Liver (tissue), 8 donors: ENCODE measurements at regions not wholly inside any gene's neighbourhood (a gene's known extent, or its start where the extent isn't known, plus 50 kb on each side); places are given as distances from the start of the nearest gene placed in this dataset.

Experiments used
- DNase-seq: peaks from one replicate; pipeline ENCODE4 v3.0.0-alpha.2; 2017; ENCODE audit warnings: low spot score
- H3K27ac ChIP-seq, 2 donors: one replicate each; pipeline ENCODE4 v1.7.0; 2013; ENCODE audit warnings: inconsistent platforms in 2 of 2, low read length in 2 of 2, control low read depth in 1 of 2, low read depth in 1 of 2, mild to moderate bottlenecking in 1 of 2
- H3K27me3 ChIP-seq, 4 donors: one replicate each; pipeline versions ENCODE4 v1.6.1 to v1.7.0; 2013; ENCODE audit warnings: low read length in 3 of 4, inconsistent platforms in 1 of 4, mild to moderate bottlenecking in 1 of 4, moderate library complexity in 1 of 4; ENCODE audit not compliant: control insufficient read depth in 4 of 4, insufficient read depth in 4 of 4
- H3K36me3 ChIP-seq, 4 donors: one replicate each; pipeline versions ENCODE4 v1.6.1 to v1.7.0; 2013; ENCODE audit warnings: low read length in 3 of 4, mild to moderate bottlenecking in 3 of 4, low read depth in 1 of 4, moderate library complexity in 1 of 4; ENCODE audit not compliant: control insufficient read depth in 4 of 4, insufficient read depth in 3 of 4
- H3K4me1 ChIP-seq, 4 donors: one replicate each; pipeline versions ENCODE4 v1.6.1 to v1.7.0; 2013; ENCODE audit warnings: low read length in 3 of 4, mild to moderate bottlenecking in 3 of 4, moderate library complexity in 1 of 4; ENCODE audit not compliant: control insufficient read depth in 4 of 4, insufficient read depth in 4 of 4
- H3K4me3 ChIP-seq, 3 donors: one replicate each; pipeline versions ENCODE4 v1.6.1 to v1.7.0; 2013; ENCODE audit warnings: low read length in 3 of 3, control low read depth in 1 of 3, low read depth in 1 of 3, mild to moderate bottlenecking in 1 of 3
- H3K9ac ChIP-seq, 2 donors: one replicate each; pipeline ENCODE4 v1.7.0; 2013; ENCODE audit warnings: low read length in 2 of 2, mild to moderate bottlenecking in 2 of 2, moderate library complexity in 2 of 2, control low read depth in 1 of 2, low read depth in 1 of 2
- H3K9me3 ChIP-seq, 4 donors: one replicate each; pipeline versions ENCODE4 v1.6.1 to v1.7.0; 2013; ENCODE audit warnings: low read length in 3 of 4; ENCODE audit not compliant: control insufficient read depth in 4 of 4
- ATF3 ChIP-seq: IDR thresholded peaks from 2 replicates; pipeline ENCODE4 v1.6.1; 2016; ENCODE audit warnings: antibody characterized with exemption
- CTCF ChIP-seq: fragments of 150-350 bp; IDR thresholded peaks from 2 replicates; pipeline ENCODE4 v1.5.1; 2017; ENCODE audit warnings: improper control_type of control experiment, low read depth, low read length; ENCODE audit not compliant: missing input control
- EGR1 ChIP-seq, 2 donors: IDR thresholded peaks; 2 replicates each; pipeline ENCODE4 v1.6.1; 2016 to 2018; ENCODE audit warnings: antibody characterized with exemption in 2 of 2, low read depth in 2 of 2
- FOXA1 ChIP-seq: IDR thresholded peaks from 2 replicates; pipeline ENCODE4 v1.6.1; 2016; ENCODE audit warnings: antibody characterized with exemption
- FOXA2 ChIP-seq: IDR thresholded peaks from 2 replicates; pipeline ENCODE4 v1.6.1; 2016; ENCODE audit warnings: antibody characterized with exemption
- GABPA ChIP-seq, 2 donors: IDR thresholded peaks in 1 of 2; conservative IDR thresholded peaks in 1 of 2; 2 replicates each; pipeline ENCODE4 v1.6.1; 2016; ENCODE audit warnings: antibody characterized with exemption in 2 of 2, mild to moderate bottlenecking in 1 of 2, moderate library complexity in 1 of 2
- HNF4A ChIP-seq, 2 donors: conservative IDR thresholded peaks; 2 replicates each; pipeline ENCODE4 v1.6.1; 2016; ENCODE audit warnings: antibody characterized with exemption in 2 of 2, mild to moderate bottlenecking in 2 of 2
- HNF4G ChIP-seq: IDR thresholded peaks from 2 replicates; pipeline ENCODE4 v1.6.1; 2016; ENCODE audit warnings: antibody characterized with exemption
- JUND ChIP-seq, 2 donors: IDR thresholded peaks; 2 replicates each; pipeline ENCODE4 v1.6.1; 2016; ENCODE audit warnings: antibody characterized with exemption in 2 of 2
- MAX ChIP-seq: IDR thresholded peaks from 2 replicates; pipeline ENCODE4 v1.6.1; 2016; ENCODE audit warnings: antibody characterized with exemption
- NR2F2 ChIP-seq: IDR thresholded peaks from 2 replicates; pipeline ENCODE4 v1.6.1; 2016; ENCODE audit warnings: antibody characterized with exemption
- RAD21 ChIP-seq, 2 donors: IDR thresholded peaks; 2 replicates each; pipeline ENCODE4 v1.6.1; 2016; ENCODE audit warnings: antibody characterized with exemption in 2 of 2, mild to moderate bottlenecking in 2 of 2
- REST ChIP-seq: IDR thresholded peaks from 2 replicates; pipeline ENCODE4 v1.6.1; 2016; ENCODE audit warnings: antibody characterized with exemption, mild to moderate bottlenecking
- RXRA ChIP-seq, 2 donors: IDR thresholded peaks; 2 replicates each; pipeline ENCODE4 v1.6.1; 2017 to 2018; ENCODE audit warnings: antibody characterized with exemption in 2 of 2, mild to moderate bottlenecking in 1 of 2
- SP1 ChIP-seq: IDR thresholded peaks from 2 replicates; pipeline ENCODE4 v1.6.1; 2018; ENCODE audit warnings: antibody characterized with exemption, mild to moderate bottlenecking
- TAF1 ChIP-seq: conservative IDR thresholded peaks from 2 replicates; pipeline ENCODE4 v1.6.1; 2016; ENCODE audit warnings: antibody characterized with exemption, mild to moderate bottlenecking
- YY1 ChIP-seq: IDR thresholded peaks from 2 replicates; pipeline ENCODE4 v1.6.1; 2016; ENCODE audit warnings: antibody characterized with exemption, mild to moderate bottlenecking
- ZBTB33 ChIP-seq: IDR thresholded peaks from 2 replicates; pipeline ENCODE4 v1.6.1; 2016; ENCODE audit warnings: antibody characterized with exemption
- WGBS: extraction: QIAGEN DNeasy Blood & Tissue Kit; methylation state at CpG from one replicate; pipeline ENCODE4 v1.1.7; 2013; 5-methylcytosine and 5-hydroxymethylcytosine counted together
- donor health status: healthy.
- donor health status: healthy.
- donor health status: healthy.
- donor health status: healthy.
- donor health status: healthy.

- no peaks in the 10 kb centered on the region for H3K27me3 ChIP-seq
- H3K4me3 ChIP-seq, result no peak overlapping the region
- no peaks in the 10 kb centered on the region for H3K9me3 ChIP-seq
- no peak for DNase-seq
- no peak overlapping the region for H3K9ac ChIP-seq
- TF ChIP-seq RXRA (IDR thresholded peaks at IDR 0.05) (no peak), SP1 (no peak), MAX (no peak), EGR1 (IDR thresholded peaks at IDR 0.05; ENCODE audit: low read depth in 2 of 2) (no peak), HNF4A (conservative IDR thresholded peaks at IDR 0.05) (no peak), TAF1 (no peak), YY1 (no peak), JUND (IDR thresholded peaks at IDR 0.05) (no peak), HNF4G (no peak), FOXA1 (no peak), FOXA2 (no peak), GABPA (IDR thresholded peaks at IDR 0.05 in 1 of 2, conservative IDR thresholded peaks at IDR 0.05 in 1 of 2) (no peak), NR2F2 (no peak), RAD21 (IDR thresholded peaks at IDR 0.05) (no peak), CTCF (no peak), ZBTB33 (no peak), ATF3 (no peak), REST (no peak)
- no peaks in the 10 kb centered on the region for H3K36me3 ChIP-seq
- H3K4me1 ChIP-seq, result peaks cover 0 to 6% (median 5%) of the 10 kb centered on the region in 4 donors
- WGBS, result 35% methylated on average over 4 of the region's 4 CpGs
- H3K27ac ChIP-seq, result no peak overlapping the region
Observed at GRCh38 chr3:69562020-69562419, 176.1 kb upstream of the FRMD4B start.

- TF ChIP-seq GABPA (IDR thresholded peaks at IDR 0.05 in 1 of 2, conservative IDR thresholded peaks at IDR 0.05 in 1 of 2) (no peak), EGR1 (IDR thresholded peaks at IDR 0.05; ENCODE audit: low read depth in 2 of 2) (no peak), FOXA1 (no peak), HNF4A (conservative IDR thresholded peaks at IDR 0.05) (no peak), RXRA (IDR thresholded peaks at IDR 0.05) (no peak), CTCF (no peak), FOXA2 (no peak)
- Histone ChIP-seq H3K9me3 (no peaks in the 10 kb centered on the region), H3K27ac (no peak overlapping the region)
Observed at GRCh38 chr3:69560818-69561217, 174.9 kb upstream of the FRMD4B start.

More at GRCh38 chr3:69560818-69561217, 174.9 kb upstream of the FRMD4B start:
- Histone ChIP-seq H3K4me3 (no peak overlapping the region), H3K9ac (no peak overlapping the region), H3K27me3 (no peaks in the 10 kb centered on the region), H3K36me3 (no peaks in the 10 kb centered on the region), H3K4me1 (peaks cover 0 to 6% (median 5%) of the 10 kb centered on the region in 4 donors)
- no peak for DNase-seq
